Activated CD8-positive, alpha-beta memory T cell treated with anti-CD3 and anti-CD28 coated beads for 48 hours (primary cell): ENCODE measurements at regions not wholly inside any gene's neighbourhood (a gene's known extent, or its start where the extent isn't known, plus 50 kb on each side); places are given as distances from the start of the nearest gene placed in this dataset.

Experiments
- DNase-seq, 3 experiments: peaks; one replicate each; pipeline ENCODE4 v3.0.0-alpha.2; 2020; ENCODE audit warnings: low read depth in 2 of 3, low spot score in 2 of 3

DNA sequence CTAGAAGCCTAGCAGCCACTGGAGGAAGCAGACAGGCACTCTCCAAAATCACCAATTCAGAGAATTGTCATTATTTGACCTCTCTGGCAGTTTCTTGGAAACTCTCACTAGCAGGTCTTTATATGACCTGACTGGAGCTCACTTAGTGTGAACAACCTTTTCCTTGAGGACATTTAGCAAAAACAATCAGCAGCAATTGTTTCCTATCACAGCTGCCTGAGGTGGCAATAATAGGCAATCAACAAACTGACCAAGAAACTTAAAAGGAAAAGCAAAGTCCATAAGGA is 162.4 kb upstream of the STT3B start:
- DNase-seq = no peak

- no peak for DNase-seq
Measured at GRCh38 chr3:31370681-31371080, 162.0 kb upstream of the STT3B start.

DNA sequence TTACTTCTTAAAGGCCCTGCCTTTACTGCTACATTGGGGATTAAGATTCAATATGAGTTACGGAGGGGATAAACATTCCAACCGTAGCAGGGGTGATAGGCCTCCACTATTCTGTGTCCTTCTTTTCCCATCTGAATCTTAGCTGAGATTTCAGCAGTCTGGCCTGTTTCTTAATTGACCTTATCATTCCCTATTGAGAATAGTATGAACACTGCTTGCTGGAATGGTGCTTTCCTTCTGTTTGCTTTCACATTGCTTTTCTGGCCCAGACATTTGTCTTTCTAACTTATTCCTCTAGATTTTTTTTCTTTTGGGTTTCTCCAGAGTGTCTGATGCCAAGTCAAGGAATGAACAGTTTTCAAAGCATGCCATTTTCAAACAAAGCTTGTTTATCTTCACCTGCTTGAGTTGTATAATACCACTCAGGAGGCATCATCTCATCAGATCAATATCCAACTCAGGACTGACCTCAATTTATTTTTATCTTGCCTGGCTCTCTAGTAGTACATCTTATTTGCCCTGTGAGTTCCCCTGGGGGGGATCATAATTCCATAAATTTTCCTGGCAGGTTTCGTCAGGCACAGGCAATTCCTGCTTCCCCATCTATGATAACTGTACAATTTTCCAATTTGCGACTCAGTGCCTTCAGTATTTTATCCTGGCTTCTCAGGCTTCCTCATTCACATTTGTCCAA is 161.1 kb upstream of the STT3B start:
- no peak for DNase-seq

DNA sequence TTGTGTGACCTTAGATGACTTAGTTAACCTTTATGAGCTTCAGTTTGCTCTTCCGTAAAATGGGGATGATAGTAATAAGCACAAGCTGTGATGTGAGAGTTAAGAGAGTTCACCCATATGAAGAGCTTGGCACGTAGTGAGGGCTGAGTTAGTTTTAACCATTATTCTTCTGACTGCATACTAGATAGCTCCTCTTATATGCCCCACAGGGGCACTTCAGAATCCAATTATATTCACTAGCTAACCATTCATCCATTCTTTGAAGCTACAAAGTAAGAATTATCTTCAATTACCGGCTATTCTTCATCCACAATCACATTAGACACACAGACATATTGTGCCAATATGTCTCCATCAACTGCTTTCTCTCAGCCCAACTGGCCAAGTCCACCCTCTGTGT is 159.0 kb upstream of the STT3B start:
- DNase-seq = no peak

DNA sequence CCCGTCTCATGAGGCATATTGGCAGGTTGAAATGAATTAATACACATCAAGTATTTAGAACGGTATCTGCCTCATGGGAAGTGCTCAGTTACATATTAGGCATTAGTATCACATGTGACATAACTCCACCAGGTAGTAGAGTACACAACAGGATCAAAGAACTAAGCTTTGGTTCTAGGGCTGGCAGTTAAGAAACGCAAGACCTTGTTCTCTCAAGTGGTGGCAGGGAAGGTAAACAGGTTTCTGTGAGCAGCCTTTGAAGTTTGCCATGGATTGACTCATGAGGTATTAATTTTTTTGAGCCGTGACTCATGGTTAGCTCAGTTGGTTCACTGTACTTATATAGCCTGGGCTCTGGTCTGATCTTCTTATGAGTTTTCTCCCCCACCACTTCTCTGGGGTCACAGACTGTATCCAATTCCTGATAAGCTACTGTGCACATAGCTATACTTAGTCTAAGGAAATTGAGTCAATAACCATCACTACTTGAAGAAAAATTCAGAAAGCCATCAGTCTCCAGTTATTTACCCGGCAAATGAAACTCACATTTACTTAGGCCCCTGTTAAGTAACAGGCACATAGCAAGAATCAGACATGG is 155.6 kb upstream of the STT3B start:
- DNase-seq = no peak

DNA sequence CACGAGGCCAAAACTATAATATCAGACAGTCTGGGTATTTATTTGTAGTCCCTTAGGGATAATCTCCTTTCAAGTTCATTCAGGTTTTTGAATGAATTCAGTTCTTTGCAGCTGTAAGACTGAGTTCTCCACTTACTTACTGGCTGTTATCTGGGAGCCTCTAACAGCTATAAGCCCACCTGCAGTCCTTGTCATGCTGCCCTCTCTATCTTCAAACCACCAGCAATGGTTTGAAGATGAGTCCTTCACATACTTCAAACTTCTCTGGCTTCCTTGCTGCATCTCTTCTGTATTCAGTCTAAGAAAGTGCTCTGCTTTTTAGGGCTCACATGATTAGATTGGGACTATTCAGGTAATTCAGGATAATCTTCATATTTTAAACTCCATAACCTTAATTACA is 154.5 kb upstream of the STT3B start:
- DNase-seq = no peak

GRCh38 chr3:31379598-31379997 is 153.1 kb upstream of the STT3B start:
- DNase-seq = no peak

DNA sequence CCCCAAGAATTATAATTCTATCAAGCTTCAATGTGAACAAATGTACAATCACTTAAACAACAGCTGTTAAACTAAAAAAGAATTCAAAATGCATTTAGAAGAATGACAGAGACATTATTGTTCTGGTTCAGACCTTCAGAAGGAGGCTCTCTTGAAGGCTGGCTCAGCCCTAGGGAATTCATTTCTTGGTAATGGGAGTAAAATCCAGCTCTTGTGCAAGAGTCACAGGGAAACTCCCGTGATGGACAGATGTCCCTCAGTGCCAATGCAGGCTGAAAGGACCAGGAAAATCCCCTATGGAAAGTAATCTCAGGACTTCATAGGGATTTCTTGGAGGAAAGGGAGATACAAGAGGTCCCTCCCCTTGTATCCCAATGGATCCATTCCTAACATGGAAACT is 149.9 kb upstream of the STT3B start:
- DNase-seq = no peak

DNA sequence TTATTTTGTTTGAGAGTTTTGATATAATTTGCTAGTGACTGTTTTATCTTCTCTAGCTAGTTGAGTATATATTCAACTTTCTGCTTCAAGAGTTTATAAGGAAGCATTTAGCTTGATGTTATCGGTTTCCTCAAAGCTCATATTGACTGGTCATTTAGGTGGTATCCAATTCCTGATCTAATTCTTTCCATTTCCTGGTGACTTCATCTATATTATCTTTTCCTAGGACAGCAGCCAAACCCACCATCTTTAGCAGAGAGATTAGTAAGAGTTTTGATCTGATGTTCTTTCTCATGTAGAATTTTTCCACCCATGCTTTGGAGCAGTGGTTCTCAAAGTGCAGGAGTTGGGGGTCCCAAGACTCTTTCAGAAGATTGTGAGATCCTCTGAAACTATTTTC is 148.6 kb upstream of the STT3B start:
- DNase-seq = no peak

GRCh38 chr3:31389939-31390338 is 142.8 kb upstream of the STT3B start:
- no peak for DNase-seq

- no peak for DNase-seq
Measured at GRCh38 chr3:31390466-31390865, 142.3 kb upstream of the STT3B start.

DNA sequence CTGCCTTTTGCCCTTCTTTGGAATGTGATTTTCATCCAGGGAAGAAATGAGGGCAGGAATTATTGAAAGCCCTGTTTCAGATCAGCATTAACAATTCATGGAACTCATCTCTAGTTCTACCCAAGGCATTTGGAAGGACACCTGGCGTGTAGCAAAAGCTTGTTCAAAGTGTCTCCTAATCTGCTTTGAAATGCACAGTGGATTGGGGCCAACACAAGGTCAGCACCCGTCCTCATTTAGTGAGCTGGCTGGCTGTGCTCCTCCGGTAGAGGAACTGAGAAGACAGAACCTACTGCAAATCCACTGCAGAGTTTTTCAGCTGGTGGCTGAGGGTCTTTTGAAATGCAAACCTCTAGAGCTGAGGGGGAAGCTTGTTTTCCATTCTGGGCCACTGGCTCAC is 141.6 kb upstream of the STT3B start:
- no peak for DNase-seq

- no peak for DNase-seq
Measured at GRCh38 chr3:31392568-31392967, 140.2 kb upstream of the STT3B start.

- no peak for DNase-seq
Measured at GRCh38 chr3:31399271-31399670, 133.5 kb upstream of the STT3B start.

DNA sequence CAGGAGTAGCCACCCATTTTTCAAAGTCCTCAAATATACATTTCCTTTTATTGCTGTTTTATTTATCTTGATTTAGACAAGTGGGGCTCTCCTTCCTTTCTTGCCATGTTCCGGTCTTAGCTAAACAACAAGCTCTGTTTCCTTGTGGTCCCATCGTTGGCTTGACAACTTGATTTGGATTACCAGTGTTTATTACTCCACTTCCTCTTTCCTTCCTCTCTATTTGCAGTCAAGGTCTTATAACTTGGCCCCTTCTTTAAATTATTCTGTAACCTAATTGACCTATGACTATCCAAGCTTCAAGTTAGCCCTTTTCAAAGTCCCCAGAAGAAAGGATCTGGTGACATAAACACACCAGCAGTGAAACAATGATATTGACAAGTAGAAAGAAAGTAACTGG is 130.6 kb upstream of the STT3B start:
- no peak for DNase-seq

- no peak for DNase-seq
Measured at GRCh38 chr3:31403197-31403596, 129.5 kb upstream of the STT3B start.

DNA sequence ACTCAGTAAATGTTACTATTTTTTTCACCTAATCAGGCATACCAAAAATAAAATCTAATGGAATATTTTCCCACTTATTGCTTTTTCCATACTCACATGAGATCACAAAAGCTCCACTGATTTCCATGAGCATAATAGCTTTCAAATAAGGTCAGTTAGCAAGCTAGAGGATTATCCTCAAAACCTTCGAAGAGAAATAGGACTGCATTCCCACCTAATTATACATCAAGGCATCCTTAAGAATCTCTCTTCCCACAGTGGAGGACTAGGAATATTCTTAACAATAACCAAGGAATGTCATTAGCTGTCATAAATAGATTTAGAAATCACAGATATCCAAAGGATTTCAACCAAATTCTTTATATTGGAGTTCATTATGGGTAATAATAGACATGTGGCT is 127.9 kb upstream of the STT3B start:
- no peak for DNase-seq

- DNase-seq = no peak
Measured at GRCh38 chr3:31405515-31405914, 127.2 kb upstream of the STT3B start.

DNA sequence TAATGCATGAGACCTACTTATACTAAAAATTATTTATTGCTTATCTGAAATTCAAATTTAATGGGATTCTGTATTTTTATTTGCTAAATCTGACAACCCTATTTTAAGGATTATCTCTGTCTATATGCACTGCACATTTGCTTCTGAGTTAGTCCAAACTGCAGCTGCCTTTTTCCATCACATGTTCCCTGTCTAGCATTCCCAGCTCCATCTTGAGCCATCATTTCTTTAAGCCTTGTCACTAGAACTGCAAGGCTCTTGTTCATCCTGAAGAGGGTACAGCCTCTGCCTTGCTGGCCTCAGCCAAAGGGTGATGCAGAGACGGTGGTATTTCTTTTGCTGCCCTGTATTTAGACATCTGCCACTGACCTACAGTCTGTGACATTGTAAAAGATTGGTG is 125.8 kb upstream of the STT3B start:
- DNase-seq = no peak

- no peak for DNase-seq
Measured at GRCh38 chr3:31407665-31408064, 125.1 kb upstream of the STT3B start.

GRCh38 chr3:31408720-31409119 is 124.0 kb upstream of the STT3B start:
- no peak for DNase-seq

GRCh38 chr3:31409389-31409788 is 123.3 kb upstream of the STT3B start:
- DNase-seq = no peak

DNA sequence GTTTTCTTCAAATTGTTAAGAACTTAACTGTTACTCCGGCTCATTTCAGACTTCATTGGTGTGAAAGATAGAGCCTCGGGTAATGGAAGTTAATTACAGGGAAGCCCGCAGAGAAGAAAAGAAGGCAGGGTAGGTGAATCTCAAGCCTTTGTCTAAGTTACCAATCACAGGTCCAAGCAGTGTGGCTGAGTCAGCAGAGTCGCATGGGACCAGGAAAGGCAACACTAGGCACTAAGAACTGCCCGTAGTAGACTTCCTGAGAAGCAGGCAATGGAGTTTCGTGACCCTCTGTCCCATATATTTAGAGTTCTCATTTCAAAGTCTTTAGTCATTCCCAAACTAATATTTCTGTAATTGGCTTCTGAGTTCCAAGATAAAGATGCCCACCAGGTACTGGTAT is 122.9 kb upstream of the STT3B start:
- no peak for DNase-seq

- no peak for DNase-seq
Measured at GRCh38 chr3:31410411-31410810, 122.3 kb upstream of the STT3B start.
